PC-3 (cell line): ENCODE measurements at regions not wholly inside any gene's neighbourhood (a gene's known extent, or its start where the extent isn't known, plus 50 kb on each side); places are given as distances from the start of the nearest gene placed in this dataset.

Experiments
- EZH2phosphoT487 ChIP-seq: fragments of 300-600 bp; sonication (generic); IDR thresholded peaks from 2 replicates; pipeline ENCODE4 v1.6.1; 2018; ENCODE audit warnings: mild to moderate bottlenecking, antibody characterized with exemption, low read length, borderline replicate concordance
- TF ChIP-seq, protein P1 (sequence below): fragments of 300-600 bp; sonication (generic); conservative IDR thresholded peaks from 2 replicates; pipeline ENCODE4 v1.5.1; 2017; ENCODE audit warnings: antibody characterized with exemption, low read depth, mild to moderate bottlenecking, low read length

DNA sequence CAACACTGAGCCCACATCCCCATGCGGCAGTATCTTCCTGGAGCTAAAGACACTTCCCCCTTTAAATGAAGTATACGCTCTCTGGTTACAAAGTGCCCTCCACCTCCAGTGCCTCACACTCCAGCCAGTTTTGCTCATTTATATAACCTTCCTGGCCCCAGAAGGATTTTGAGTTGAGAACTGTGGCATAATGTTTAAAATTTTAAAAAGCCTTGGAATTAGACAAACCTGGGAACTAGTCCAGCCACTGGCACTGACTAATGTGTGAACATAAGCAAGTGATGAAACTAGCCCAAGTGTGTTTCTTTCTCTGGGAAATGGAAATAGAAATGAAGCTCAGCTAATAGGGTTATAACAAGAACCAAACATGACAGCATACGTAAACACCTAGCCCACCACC, 723.7 kb upstream of the USP15 start:
- no peak for TF ChIP-seq EZH2phosphoT487
- TF ChIP-seq, protein P1, sequence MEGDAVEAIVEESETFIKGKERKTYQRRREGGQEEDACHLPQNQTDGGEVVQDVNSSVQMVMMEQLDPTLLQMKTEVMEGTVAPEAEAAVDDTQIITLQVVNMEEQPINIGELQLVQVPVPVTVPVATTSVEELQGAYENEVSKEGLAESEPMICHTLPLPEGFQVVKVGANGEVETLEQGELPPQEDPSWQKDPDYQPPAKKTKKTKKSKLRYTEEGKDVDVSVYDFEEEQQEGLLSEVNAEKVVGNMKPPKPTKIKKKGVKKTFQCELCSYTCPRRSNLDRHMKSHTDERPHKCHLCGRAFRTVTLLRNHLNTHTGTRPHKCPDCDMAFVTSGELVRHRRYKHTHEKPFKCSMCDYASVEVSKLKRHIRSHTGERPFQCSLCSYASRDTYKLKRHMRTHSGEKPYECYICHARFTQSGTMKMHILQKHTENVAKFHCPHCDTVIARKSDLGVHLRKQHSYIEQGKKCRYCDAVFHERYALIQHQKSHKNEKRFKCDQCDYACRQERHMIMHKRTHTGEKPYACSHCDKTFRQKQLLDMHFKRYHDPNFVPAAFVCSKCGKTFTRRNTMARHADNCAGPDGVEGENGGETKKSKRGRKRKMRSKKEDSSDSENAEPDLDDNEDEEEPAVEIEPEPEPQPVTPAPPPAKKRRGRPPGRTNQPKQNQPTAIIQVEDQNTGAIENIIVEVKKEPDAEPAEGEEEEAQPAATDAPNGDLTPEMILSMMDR, result no peak
